ENCODE measurements at regions not wholly inside any gene's neighbourhood (a gene's known extent, or its start where the extent isn't known, plus 50 kb on each side); places are given as distances from the start of the nearest gene placed in this dataset.
"Not testable (repeated sequence)": the region's sequence is repeated elsewhere in the genome, so short reads cannot be mapped to it uniquely, and the experiment has no call there.

GRCh38 chr20:53873230-53873604 is 197.2 kb downstream of the BCAS1 start:
- DNase-seq (ENCODE audit: low spot score in 2 of 2): no peak
- no peak for FAIRE-seq

- FAIRE-seq (no peak), DNase-seq (ENCODE audit: low spot score in 2 of 2) (no peak)
These were observed 197.7 kb downstream of the BCAS1 start for GRCh38 chr20:53872561-53873229.

GRCh38 chr20:53872081-53872541 is 198.3 kb downstream of the BCAS1 start:
- no peak for DNase-seq (ENCODE audit: low spot score in 2 of 2)
- FAIRE-seq: no peak

GRCh38 chr20:53871541-53871940 is 198.9 kb downstream of the BCAS1 start:
- no peak for FAIRE-seq
- no peak for DNase-seq (ENCODE audit: low spot score in 2 of 2)

- DNase-seq (ENCODE audit: low spot score in 2 of 2): no peak
- FAIRE-seq: no peak
These were observed 199.7 kb downstream of the BCAS1 start for GRCh38 chr20:53870426-53871315.

GRCh38 chr20:53869466-53870258 is 200.7 kb downstream of the BCAS1 start:
- FAIRE-seq (no peak), DNase-seq (ENCODE audit: low spot score in 2 of 2) (peak in 1 of 2 donors; percentile 30)

- no peak for FAIRE-seq
- DNase-seq (ENCODE audit: low spot score in 2 of 2): no peak
These were observed 202.5 kb downstream of the BCAS1 start for GRCh38 chr20:53867741-53868351.

- no peak for FAIRE-seq
- DNase-seq (ENCODE audit: low spot score in 2 of 2): no peak
These were observed 203.3 kb downstream of the BCAS1 start for GRCh38 chr20:53866794-53867740.

GRCh38 chr20:53865901-53866793 is 204.2 kb downstream of the BCAS1 start:
- DNase-seq (ENCODE audit: low spot score in 2 of 2) (no peak), FAIRE-seq (no peak)

GRCh38 chr20:53864765-53865683 is 205.4 kb downstream of the BCAS1 start:
- not testable (repeated sequence) for FAIRE-seq; DNase-seq (ENCODE audit: low spot score in 2 of 2)

- not testable (repeated sequence) for FAIRE-seq; DNase-seq (ENCODE audit: low spot score in 2 of 2)
These were observed 206.3 kb downstream of the BCAS1 start for GRCh38 chr20:53863923-53864641.

- not testable (repeated sequence) for FAIRE-seq; DNase-seq (ENCODE audit: low spot score in 2 of 2)
These were observed 206.9 kb downstream of the BCAS1 start for GRCh38 chr20:53863535-53863922.

GRCh38 chr20:53863039-53863438 is 207.4 kb downstream of the BCAS1 start:
- not testable (repeated sequence) for DNase-seq (ENCODE audit: low spot score in 2 of 2); FAIRE-seq

GRCh38 chr20:53862490-53862889 is 207.9 kb downstream of the BCAS1 start:
- not testable (repeated sequence) for DNase-seq (ENCODE audit: low spot score in 2 of 2); FAIRE-seq

- not testable (repeated sequence) for DNase-seq (ENCODE audit: low spot score in 2 of 2); FAIRE-seq
These were observed 208.3 kb downstream of the BCAS1 start for GRCh38 chr20:53862136-53862397.

GRCh38 chr20:53859684-53860083 is 210.7 kb downstream of the BCAS1 start:
- DNase-seq (ENCODE audit: low spot score in 2 of 2) (no peak), FAIRE-seq (no peak)

- FAIRE-seq; DNase-seq (ENCODE audit: low spot score in 2 of 2): not testable (repeated sequence)
These were observed 211.4 kb downstream of the BCAS1 start for GRCh38 chr20:53859009-53859408.

All from frontal cortex (tissue), 3 donors.